NCI-H526 treated with DMSO at 0.1 percent for 48 hours (cell line): ENCODE measurements at regions not wholly inside any gene's neighbourhood (a gene's known extent, or its start where the extent isn't known, plus 50 kb on each side); places are given as distances from the start of the nearest gene placed in this dataset.
"Not testable (repeated sequence)": the region's sequence is repeated elsewhere in the genome, so short reads cannot be mapped to it uniquely, and the experiment has no call there.

Experiments
- DNase-seq: peaks from one replicate; lab custom pipeline; 2025; lab: John Stamatoyannopoulos, UW

- no peak for DNase-seq
Measured at GRCh38 chrX:122196343-122196742, 987.7 kb upstream of the GRIA3 start.

GRCh38 chrX:122203399-122203798, 980.7 kb upstream of the GRIA3 start:
- DNase-seq = no peak

GRCh38 chrX:122218666-122219065, 965.4 kb upstream of the GRIA3 start:
- no peak for DNase-seq

- no peak for DNase-seq
Measured at GRCh38 chrX:122219226-122219625, 964.9 kb upstream of the GRIA3 start.

GRCh38 chrX:122219735-122220134, 964.3 kb upstream of the GRIA3 start:
- no peak for DNase-seq

GRCh38 chrX:122220644-122221373, 963.3 kb upstream of the GRIA3 start:
- DNase-seq = no peak

- DNase-seq = not testable (repeated sequence)
Measured at GRCh38 chrX:122221810-122222209, 962.3 kb upstream of the GRIA3 start.

GRCh38 chrX:122224137-122224536, 959.9 kb upstream of the GRIA3 start:
- DNase-seq = not testable (repeated sequence)

GRCh38 chrX:122238801-122239200, 945.3 kb upstream of the GRIA3 start:
- DNase-seq = no peak

- no peak for DNase-seq
Measured at GRCh38 chrX:122241959-122242358, 942.1 kb upstream of the GRIA3 start.

- no peak for DNase-seq
Measured at GRCh38 chrX:122244080-122244479, 940.0 kb upstream of the GRIA3 start.

- no peak for DNase-seq
Measured at GRCh38 chrX:122245175-122245574, 938.9 kb upstream of the GRIA3 start.

- DNase-seq = no peak
Measured at GRCh38 chrX:122245943-122246342, 938.1 kb upstream of the GRIA3 start.

GRCh38 chrX:122246937-122247336, 937.1 kb upstream of the GRIA3 start:
- no peak for DNase-seq

- no peak for DNase-seq
Measured at GRCh38 chrX:122248681-122249080, 935.4 kb upstream of the GRIA3 start.

- DNase-seq = no peak
Measured at GRCh38 chrX:122252454-122252853, 931.6 kb upstream of the GRIA3 start.

- no peak for DNase-seq
Measured at GRCh38 chrX:122268353-122268752, 915.7 kb upstream of the GRIA3 start.

- DNase-seq = no peak
Measured at GRCh38 chrX:122269243-122269781, 914.8 kb upstream of the GRIA3 start.

- no peak for DNase-seq
Measured at GRCh38 chrX:122270809-122271494, 913.1 kb upstream of the GRIA3 start.

- DNase-seq = no peak
Measured at GRCh38 chrX:122272011-122272410, 912.1 kb upstream of the GRIA3 start.

GRCh38 chrX:122279746-122280145, 904.3 kb upstream of the GRIA3 start:
- no peak for DNase-seq

GRCh38 chrX:122299822-122300221, 884.3 kb upstream of the GRIA3 start:
- not testable (repeated sequence) for DNase-seq

- no peak for DNase-seq
Measured at GRCh38 chrX:122301491-122301890, 882.6 kb upstream of the GRIA3 start.
